K562 (cell line): ENCODE measurements at regions not wholly inside any gene's neighbourhood (a gene's known extent, or its start where the extent isn't known, plus 50 kb on each side); places are given as distances from the start of the nearest gene placed in this dataset.

Source experiments
- ATAC-seq: fragments of 200-7000 bp; cut with Tn5 transposase; 3 replicates; pipeline ENCODE4 v1.9.1; 2020; ENCODE audit warnings: moderate library complexity
- BruUV-seq: library from RNA; stranded (reverse); fragments of 400-500 nt; replicated peaks from 2 replicates; lab custom pipeline; 2021; lab: Mats Ljungman, UMichigan
- CTCF ChIA-PET: fragments of 300-600 bp; formaldehyde crosslinking; extraction: SDS; loops from one replicate; lab custom pipeline; 2021; ENCODE audit warnings: low intra/inter-chr PET ratio; lab: Yijun Ruan, JAX
- POLR2A ChIA-PET: fragments of 300-600, 350-650 bp; sonication (Branson Sonifier 250); formaldehyde crosslinking; extraction: SDS; loops from one replicate; lab custom pipeline; 2021; ENCODE audit warnings: antibody characterized with exemption, inconsistent platforms; lab: Yijun Ruan, JAX
- DNase-seq, 4 experiments: peaks; one replicate each; pipeline versions ENCODE4 v3.0.0 to v3.0.0-alpha.2; 2011 to 2018; ENCODE audit warnings: low spot score in 3 of 4, mixed read lengths in 3 of 4; ENCODE audit errors: extremely low read depth in 1 of 4
- FAIRE-seq: peaks from 2 replicates; lab custom pipeline; 2011; peaks lifted over from hg19 to GRCh38; lab: Jason Lieb, UNC
- H2AFZ ChIP-seq: 2 replicates; pipeline ENCODE4 v1.6.0; 2011; ENCODE audit warnings: low read depth, low read length, control low read depth, inconsistent platforms
- H3K27ac ChIP-seq: fragments of 200-600 bp; 3 replicates; pipeline ENCODE4 v1.8.0; 2011; ENCODE audit warnings: low read depth, mild to moderate bottlenecking, control low read depth, inconsistent platforms, low read length, moderate library complexity, mixed read lengths; ENCODE audit errors: extremely low read depth
- H3K27me3 ChIP-seq, 2 experiments: fragments of 300-600 bp in 1 of 2; 2 replicates in 1 of 2; 3 replicates in 1 of 2; pipeline versions ENCODE4 v1.6.0 to v1.8.0; 2011; ENCODE audit warnings: inconsistent platforms in 2 of 2, low read length in 2 of 2, mild to moderate bottlenecking in 1 of 2, mixed read lengths in 1 of 2, moderate library complexity in 1 of 2; ENCODE audit not compliant: control insufficient read depth in 2 of 2, insufficient read depth in 2 of 2
- H3K36me3 ChIP-seq: fragments of 300-600 bp; 3 replicates; pipeline ENCODE4 v1.8.0; 2011; ENCODE audit warnings: mild to moderate bottlenecking, low read length, inconsistent platforms; ENCODE audit not compliant: control insufficient read depth, insufficient read depth
- H3K4me1 ChIP-seq, 2 experiments: fragments of 200-600 bp in 1 of 2; replicated peaks in 1 of 2; 2 replicates in 1 of 2; 3 replicates in 1 of 2; pipeline versions ENCODE4 v1.5.1 to v1.8.0; 2011; ENCODE audit warnings: inconsistent platforms in 2 of 2, low read length in 2 of 2, mild to moderate bottlenecking in 1 of 2, mixed read lengths in 1 of 2, moderate library complexity in 1 of 2; ENCODE audit not compliant: control insufficient read depth in 2 of 2, insufficient read depth in 2 of 2
- H3K4me2 ChIP-seq: 2 replicates; pipeline ENCODE4 v1.6.1; 2011; ENCODE audit warnings: low read length, control low read depth, inconsistent platforms, mixed read lengths; ENCODE audit not compliant: insufficient read depth
- H3K4me3 ChIP-seq: fragments of 200-600 bp; sonication (generic), shearing (Covaris generic); 2 replicates; pipeline ENCODE4 v1.5.1; 2016; ENCODE audit warnings: control low read depth, inconsistent platforms
- H3K79me2 ChIP-seq: fragments of 200-600 bp; 3 replicates; pipeline ENCODE4 v1.8.0; 2011; ENCODE audit warnings: low read length, inconsistent platforms; ENCODE audit not compliant: control insufficient read depth, insufficient read depth
- H3K9ac ChIP-seq, 2 experiments: 2 replicates each; pipeline versions ENCODE4 v1.6.0 to v1.6.1; 2011; ENCODE audit warnings: low read depth in 2 of 2, low read length in 2 of 2, control low read depth in 1 of 2, inconsistent platforms in 1 of 2, mild to moderate bottlenecking in 1 of 2, mixed read lengths in 1 of 2; ENCODE audit not compliant: insufficient read depth in 1 of 2
- H3K9me1 ChIP-seq: one replicate; pipeline ENCODE4 v1.6.0; 2011; ENCODE audit warnings: inconsistent platforms, mild to moderate bottlenecking, low read length, moderate library complexity; ENCODE audit not compliant: control insufficient read depth, insufficient read depth
- H3K9me3 ChIP-seq: replicated peaks from 2 replicates; pipeline ENCODE4 v1.5.1; 2011; ENCODE audit warnings: low read depth, low read length, inconsistent platforms; ENCODE audit not compliant: control insufficient read depth, insufficient read depth
- H4K20me1 ChIP-seq: replicated peaks from 2 replicates; pipeline ENCODE4 v1.6.1; 2011; ENCODE audit warnings: low read length, inconsistent platforms, mixed read lengths; ENCODE audit not compliant: control insufficient read depth, insufficient read depth
- CREB3 ChIP-seq: fragments of 450-650 bp; conservative IDR thresholded peaks from 2 replicates; pipeline ENCODE4 v1.6.1; 2016; ENCODE audit warnings: missing genetic modification characterization, low read depth, mild to moderate bottlenecking, missing compliant biosample characterization, moderate library complexity
- CREB5 ChIP-seq: fragments of 250-450 bp; sonication (Bioruptor Pico); IDR thresholded peaks from 2 replicates; pipeline ENCODE4 v1.5.0; 2020; ENCODE audit warnings: mild to moderate bottlenecking
- DMBX1 ChIP-seq: fragments of 250-450 bp; sonication (Bioruptor Pico); IDR thresholded peaks from 2 replicates; pipeline ENCODE4 v1.8.0; 2022; ENCODE audit warnings: inconsistent platforms, mild to moderate bottlenecking, moderate library complexity, borderline replicate concordance
- MAFF ChIP-seq: IDR thresholded peaks from 2 replicates; pipeline ENCODE4 v1.6.1; 2012; ENCODE audit warnings: low read length, improper control_type of control experiment
- MXI1 ChIP-seq: IDR thresholded peaks from 2 replicates; pipeline ENCODE4 v1.6.1; 2011; ENCODE audit warnings: low read depth, mild to moderate bottlenecking, improper control_type of control experiment, low read length
- PKNOX1 ChIP-seq: fragments of 450-650 bp; IDR thresholded peaks from 2 replicates; pipeline ENCODE4 v1.6.1; 2016
- RBM22 ChIP-seq: fragments of 200-400 bp; formaldehyde crosslinking; IDR thresholded peaks from 2 replicates; pipeline ENCODE4 v1.6.1; 2018; ENCODE audit warnings: low read length, low read depth; ENCODE audit not compliant: poor library complexity, severe bottlenecking
- SREBF1 ChIP-seq: fragments of 150-350 bp; IDR thresholded peaks from 2 replicates; pipeline ENCODE4 v1.6.1; 2014; ENCODE audit warnings: antibody characterized with exemption, low read depth, low read length, borderline replicate concordance
- TAF15 ChIP-seq: fragments of 200-400 bp; formaldehyde crosslinking; IDR thresholded peaks from 2 replicates; pipeline ENCODE4 v1.6.1; 2017; ENCODE audit warnings: mild to moderate bottlenecking, low read depth, low read length, moderate library complexity
- USF1 ChIP-seq: sonication (generic); formaldehyde crosslinking; IDR thresholded peaks from 2 replicates; pipeline ENCODE4 v1.9.0; 2022; ENCODE audit warnings: mild to moderate bottlenecking, missing genetic modification reagents
- ZNF277 ChIP-seq: fragments of 250-450 bp; sonication (Bioruptor Pico); IDR thresholded peaks from 2 replicates; pipeline ENCODE4 v1.8.0; 2022; ENCODE audit warnings: inconsistent platforms, mild to moderate bottlenecking, moderate library complexity, borderline replicate concordance
- ZNF699 ChIP-seq: fragments of 250-450 bp; sonication (Bioruptor Pico); IDR thresholded peaks from 2 replicates; pipeline ENCODE4 v1.8.0; 2021; ENCODE audit warnings: mild to moderate bottlenecking, moderate library complexity; ENCODE audit not compliant: insufficient replicate concordance
- ZNF707 ChIP-seq: fragments of 250-450 bp; sonication (Bioruptor Pico); conservative IDR thresholded peaks from 2 replicates; pipeline ENCODE4 v1.8.0; 2022; ENCODE audit warnings: inconsistent platforms, mild to moderate bottlenecking, moderate library complexity
- WGBS: fragments of 100-300 bp; shearing (Covaris generic); methylation state at CpG from one replicate; pipeline ENCODE4 v1.1.6; 2016; ENCODE audit warnings: low coverage, mixed read lengths; ENCODE audit not compliant: insufficient coverage; ENCODE audit errors: missing lambda C conversion rate; 5-methylcytosine and 5-hydroxymethylcytosine counted together
- in situ Hi-C: fragments of 300-500 bp; cut with MboI; formaldehyde crosslinking; loops from 4 replicates; pipeline ENCODE4 v1.15.0; 2018; ENCODE audit warnings: inconsistent platforms, mixed read lengths
- intact Hi-C: fragments of 100-400 bp; cut with micrococcal nuclease; formaldehyde crosslinking; loops from 2 replicates; pipeline ENCODE4 v1.14.2; 2022

- TF ChIP-seq ZNF707 (CRISPR knock-in tag) (no peak), ZNF277 (CRISPR knock-in tag) (no peak)
Observed at GRCh38 chr9:73839471-73839870, 657.7 kb upstream of the RORB start (continued).

GRCh38 chr9:73841018-73841417, 656.1 kb upstream of the RORB start:
- FAIRE-seq, result no peak
- H3K9me3 ChIP-seq, result no peaks in the 10 kb centered on the region
- H4K20me1 ChIP-seq, result no peaks in the 10 kb centered on the region
- no peak for ATAC-seq
- in situ Hi-C loops, result no loop called here
- intact Hi-C loops, result no loop called here
- no peak overlapping the region for H3K27ac ChIP-seq
- no peaks in the 10 kb centered on the region for H3K36me3 ChIP-seq
- no peak overlapping the region for H3K9ac ChIP-seq
- ChIA-PET CTCF (no interaction called here), POLR2A (no interaction called here)
- H3K4me3 ChIP-seq, result no peak overlapping the region
- no peaks in the 10 kb centered on the region for H3K79me2 ChIP-seq
- H3K4me2 ChIP-seq, result no peak overlapping the region
- H3K27me3 ChIP-seq, result no peaks in the 10 kb centered on the region
- no peaks in the 10 kb centered on the region for H3K4me1 ChIP-seq
- TF ChIP-seq CREB3 (no peak), MXI1 (no peak), ZNF699 (CRISPR knock-in tag) (no peak), PKNOX1 (no peak), MAFF (no peak), SREBF1 (no peak), DMBX1 (CRISPR knock-in tag) (no peak), USF1 (CRISPR knock-in tag) (no peak), TAF15 (no peak), RBM22 (no peak), CREB5 (CRISPR knock-in tag) (no peak)
- DNase-seq, result no peak
- no peak overlapping the region for H2AFZ ChIP-seq
- WGBS, result 46% methylated on average over 4 of the region's 4 CpGs
- no peaks in the 10 kb centered on the region for H3K9me1 ChIP-seq
- BruUV-seq, result no TSS peak
